B cell (primary cell): ENCODE measurements at regions not wholly inside any gene's neighbourhood (a gene's known extent, or its start where the extent isn't known, plus 50 kb on each side); places are given as distances from the start of the nearest gene placed in this dataset.

Source experiments
- ATAC-seq: fragments of 200-7000 bp; cut with Tn5 transposase; one replicate; pipeline ENCODE4 v1.10.0; 2021; ENCODE audit warnings: low read depth, mild to moderate bottlenecking, moderate number of reproducible peaks, moderate library complexity
- CTCF ChIA-PET: fragments of 350-600 bp; sonication (Branson Sonifier 250); formaldehyde crosslinking; loops from one replicate; lab custom pipeline; 2021; ENCODE audit warnings: antibody characterized with exemption, inconsistent platforms; lab: Charles Lee
- POLR2A ChIA-PET: fragments of 350-600 bp; sonication (Branson Sonifier 250); formaldehyde crosslinking; loops from one replicate; lab custom pipeline; 2021; ENCODE audit warnings: antibody characterized with exemption; lab: Charles Lee
- DNase-seq: peaks from one replicate; pipeline ENCODE4 v3.0.0; 2013
- H2AFZ ChIP-seq: 2 replicates; pipeline ENCODE4 v1.6.1; 2012; ENCODE audit warnings: mild to moderate bottlenecking, low read depth, low read length; ENCODE audit not compliant: insufficient read depth, poor library complexity, severe bottlenecking
- H3K27ac ChIP-seq, 2 donors: 1 replicate in 1 of 2; 2 replicates in 1 of 2; pipeline ENCODE4 v1.5.1; 2012 to 2013; ENCODE audit warnings: low read length in 2 of 2, mild to moderate bottlenecking in 2 of 2, moderate library complexity in 1 of 2
- H3K27me3 ChIP-seq, 4 experiments: fragments of 200-600 bp in 1 of 4; sonication (generic) in 1 of 4; replicated peaks in 1 of 4; 1 replicate in 2 of 4; 2 replicates in 2 of 4; pipeline versions ENCODE4 v1.6.1 to v1.7.0; 2013 to 2016; ENCODE audit warnings: low read length in 3 of 4, mild to moderate bottlenecking in 2 of 4, mixed read lengths in 1 of 4, moderate library complexity in 1 of 4; ENCODE audit not compliant: insufficient read depth in 4 of 4, control insufficient read depth in 3 of 4; ENCODE audit errors: control extremely low read depth in 1 of 4
- H3K36me3 ChIP-seq, 2 experiments: replicated peaks in 1 of 2; 1 replicate in 1 of 2; 2 replicates in 1 of 2; pipeline versions ENCODE4 v1.6.1 to v1.7.1; 2013; ENCODE audit warnings: low read length in 1 of 2; ENCODE audit not compliant: insufficient read depth in 2 of 2, control insufficient read depth in 1 of 2; ENCODE audit errors: control extremely low read depth in 1 of 2, extremely low read depth in 1 of 2
- H3K4me1 ChIP-seq, 2 donors: fragments of 200-600 bp in 1 of 2; sonication (generic) in 1 of 2; 1 replicate in 1 of 2; 2 replicates in 1 of 2; pipeline versions ENCODE4 v1.5.1 to v1.6.1; 2013 to 2017; ENCODE audit warnings: low read length in 2 of 2; ENCODE audit not compliant: control insufficient read depth in 2 of 2, insufficient read depth in 2 of 2
- H3K4me2 ChIP-seq: replicated peaks from 2 replicates; pipeline ENCODE3; 2012; ENCODE audit warnings: mild to moderate bottlenecking, low read depth, low read length; ENCODE audit not compliant: poor library complexity, severe bottlenecking
- H3K4me3 ChIP-seq, 5 experiments: fragments of 200-600 bp in 1 of 5; sonication (generic) in 1 of 5; 1 replicate in 3 of 5; 2 replicates in 2 of 5; pipeline versions ENCODE4 v1.5.1 to v1.7.0; 2011 to 2016; ENCODE audit warnings: low read length in 4 of 5, mild to moderate bottlenecking in 4 of 5, low read depth in 2 of 5, control low read depth in 1 of 5, moderate library complexity in 1 of 5; ENCODE audit not compliant: insufficient read depth in 1 of 5; ENCODE audit errors: control extremely low read depth in 1 of 5, extremely low read depth in 1 of 5
- H3K79me2 ChIP-seq: fragments of 200-600 bp; sonication (generic); one replicate; pipeline ENCODE4 v1.6.0; 2016; ENCODE audit warnings: low read length; ENCODE audit not compliant: control insufficient read depth, insufficient read depth
- H3K9ac ChIP-seq: fragments of 200-600 bp; sonication (generic); 2 replicates; pipeline ENCODE4 v1.6.1; 2017; ENCODE audit warnings: mild to moderate bottlenecking, low read length, moderate library complexity
- H3K9me3 ChIP-seq, 3 donors: one replicate each; pipeline versions ENCODE4 v1.6.1 to v1.7.1; 2013; ENCODE audit warnings: low read length in 2 of 3; ENCODE audit not compliant: control insufficient read depth in 2 of 3, insufficient read depth in 1 of 3; ENCODE audit errors: control extremely low read depth in 1 of 3
- H4K20me1 ChIP-seq: 2 replicates; pipeline ENCODE4 v1.6.0; 2012; ENCODE audit warnings: mild to moderate bottlenecking, low read length; ENCODE audit not compliant: insufficient read depth, control insufficient read depth, poor library complexity, severe bottlenecking
- H3K27ac Mint-ChIP-seq: one replicate; pipeline ENCODE4 v1.8.0; 2021; ENCODE audit warnings: mixed read lengths
- H3K27me3 Mint-ChIP-seq: one replicate; pipeline ENCODE4 v1.8.0; 2021; ENCODE audit warnings: mixed read lengths
- H3K4me1 Mint-ChIP-seq: one replicate; pipeline ENCODE4 v1.8.0; 2021; ENCODE audit warnings: mixed read lengths
- H3K4me3 Mint-ChIP-seq: one replicate; pipeline ENCODE4 v1.8.0; 2021; ENCODE audit warnings: mixed read lengths
- H3K9me3 Mint-ChIP-seq: one replicate; pipeline ENCODE4 v1.8.0; 2022; ENCODE audit warnings: mixed read lengths; ENCODE audit not compliant: insufficient read depth
- EZH2 ChIP-seq: IDR thresholded peaks from 2 replicates; pipeline ENCODE4 v1.6.1; 2012; ENCODE audit warnings: borderline replicate concordance, low read depth, mild to moderate bottlenecking, moderate library complexity, low read length; ENCODE audit not compliant: insufficient read depth, poor library complexity, severe bottlenecking
- WGBS: methylation state at CpG from one replicate; pipeline ENCODE4 v1.1.5; 2013; ENCODE audit warnings: missing lambda C conversion rate; ENCODE audit not compliant: insufficient coverage; 5-methylcytosine and 5-hydroxymethylcytosine counted together
- intact Hi-C: fragments of 100-400 bp; cut with micrococcal nuclease; formaldehyde crosslinking; loops from one replicate; pipeline ENCODE4 v1.10.0; 2022
- TF ChIP-seq, protein P1 (sequence below): fragments of 200-600 bp; IDR thresholded peaks from one replicate; pipeline ENCODE4 v1.8.0; 2022; ENCODE audit warnings: antibody characterized with exemption, mild to moderate bottlenecking

DNA sequence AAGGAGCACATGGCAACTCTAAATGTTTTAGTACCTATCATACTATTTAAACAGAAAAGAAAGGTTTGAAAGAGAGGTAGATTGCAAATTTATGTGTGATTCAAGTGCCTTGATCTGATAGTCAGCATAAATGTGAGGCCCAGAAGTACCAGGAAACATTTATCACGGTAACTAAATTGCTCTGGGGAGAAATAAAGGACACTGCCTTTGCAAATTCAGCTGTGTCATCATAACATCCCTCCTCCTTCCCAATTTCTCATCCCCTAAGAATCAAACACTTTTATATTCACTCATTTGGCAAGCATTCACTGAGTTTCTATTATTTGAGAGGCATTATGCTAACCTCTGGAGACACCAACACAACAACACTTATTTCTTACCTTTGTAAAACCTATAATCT is 563.4 kb upstream of the CA10 start:
- H3K4me3 Mint-ChIP-seq: no peak overlapping the region
- no CpG with 5 or more reads among the region's 1 CpG for WGBS

GRCh38 chr17:52710363-52710901 is 551.9 kb upstream of the CA10 start:
- no peak overlapping the region for H2AFZ ChIP-seq
- ChIA-PET POLR2A (no interaction called here), CTCF (no interaction called here)
- Mint-ChIP-seq H3K27me3 (no peaks in the 10 kb centered on the region), H3K4me3 (no peak overlapping the region), H3K27ac (no peak overlapping the region), H3K4me1 (no peaks in the 10 kb centered on the region), H3K9me3 (no peaks in the 10 kb centered on the region)
- no peak overlapping the region for H3K27ac ChIP-seq
- no peak overlapping the region for H3K4me3 ChIP-seq
- TF ChIP-seq, protein P1, sequence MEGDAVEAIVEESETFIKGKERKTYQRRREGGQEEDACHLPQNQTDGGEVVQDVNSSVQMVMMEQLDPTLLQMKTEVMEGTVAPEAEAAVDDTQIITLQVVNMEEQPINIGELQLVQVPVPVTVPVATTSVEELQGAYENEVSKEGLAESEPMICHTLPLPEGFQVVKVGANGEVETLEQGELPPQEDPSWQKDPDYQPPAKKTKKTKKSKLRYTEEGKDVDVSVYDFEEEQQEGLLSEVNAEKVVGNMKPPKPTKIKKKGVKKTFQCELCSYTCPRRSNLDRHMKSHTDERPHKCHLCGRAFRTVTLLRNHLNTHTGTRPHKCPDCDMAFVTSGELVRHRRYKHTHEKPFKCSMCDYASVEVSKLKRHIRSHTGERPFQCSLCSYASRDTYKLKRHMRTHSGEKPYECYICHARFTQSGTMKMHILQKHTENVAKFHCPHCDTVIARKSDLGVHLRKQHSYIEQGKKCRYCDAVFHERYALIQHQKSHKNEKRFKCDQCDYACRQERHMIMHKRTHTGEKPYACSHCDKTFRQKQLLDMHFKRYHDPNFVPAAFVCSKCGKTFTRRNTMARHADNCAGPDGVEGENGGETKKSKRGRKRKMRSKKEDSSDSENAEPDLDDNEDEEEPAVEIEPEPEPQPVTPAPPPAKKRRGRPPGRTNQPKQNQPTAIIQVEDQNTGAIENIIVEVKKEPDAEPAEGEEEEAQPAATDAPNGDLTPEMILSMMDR: no peak
- no peak for TF ChIP-seq EZH2
- H3K27me3 ChIP-seq: no peaks in the 10 kb centered on the region
- H3K9ac ChIP-seq: no peak overlapping the region
- ATAC-seq (no peak), DNase-seq (no peak)
- intact Hi-C loops: no loop called here
- no peaks in the 10 kb centered on the region for H3K36me3 ChIP-seq
- no peaks in the 10 kb centered on the region for H3K4me1 ChIP-seq
- no peak overlapping the region for H3K4me2 ChIP-seq
- no peaks in the 10 kb centered on the region for H4K20me1 ChIP-seq
- 0% methylated on average over 1 of the region's 1 CpG for WGBS
- peaks cover 0 to 12% (median 0%) of the 10 kb centered on the region in 3 donors for H3K9me3 ChIP-seq
- no peaks in the 10 kb centered on the region for H3K79me2 ChIP-seq

More for the DNA sequence above, 563.4 kb upstream of the CA10 start:
- Histone ChIP-seq H3K4me1 (no peaks in the 10 kb centered on the region), H3K9me3 (no peaks in the 10 kb centered on the region), H3K27ac (no peak overlapping the region), H4K20me1 (no peaks in the 10 kb centered on the region), H3K4me3 (no peak overlapping the region), H2AFZ (no peak overlapping the region), H3K9ac (no peak overlapping the region), H3K79me2 (no peaks in the 10 kb centered on the region), H3K27me3 (no peaks in the 10 kb centered on the region), H3K4me2 (no peak overlapping the region), H3K36me3 (no peaks in the 10 kb centered on the region)
- intact Hi-C loops: no loop called here
- POLR2A ChIA-PET: no interaction called here
- CTCF ChIA-PET: interaction anchor here (0.5 kb wide), 1 partner anchor 1002 kb away, joined by 3 read pairs; no protein-coding TSS in a partner anchor
- no peak for DNase-seq
- Mint-ChIP-seq H3K4me1 (no peaks in the 10 kb centered on the region), H3K27me3 (no peaks in the 10 kb centered on the region), H3K9me3 (no peaks in the 10 kb centered on the region), H3K27ac (no peak overlapping the region)
- ATAC-seq: no peak
- no peak for TF ChIP-seq EZH2
- TF ChIP-seq, protein P1: no peak
